HG02970 (cell line): ENCODE measurements at regions not wholly inside any gene's neighbourhood (a gene's known extent, or its start where the extent isn't known, plus 50 kb on each side); places are given as distances from the start of the nearest gene placed in this dataset.

ENCODE experiments used
- ATAC-seq: cut with Tn5 transposase; IDR thresholded peaks from one replicate; pipeline ENCODE4 v1.9.1; 2021; ENCODE audit warnings: mild to moderate bottlenecking, moderate library complexity, moderate number of reproducible peaks; ENCODE audit not compliant: unreplicated experiment, low FRiP score

GRCh38 chr4:57446266-57446665 lies 336.1 kb upstream of the IGFBP7 start:
- no peak for ATAC-seq

- no peak for ATAC-seq
Measured at GRCh38 chr4:57445686-57446085, 335.5 kb upstream of the IGFBP7 start.

DNA sequence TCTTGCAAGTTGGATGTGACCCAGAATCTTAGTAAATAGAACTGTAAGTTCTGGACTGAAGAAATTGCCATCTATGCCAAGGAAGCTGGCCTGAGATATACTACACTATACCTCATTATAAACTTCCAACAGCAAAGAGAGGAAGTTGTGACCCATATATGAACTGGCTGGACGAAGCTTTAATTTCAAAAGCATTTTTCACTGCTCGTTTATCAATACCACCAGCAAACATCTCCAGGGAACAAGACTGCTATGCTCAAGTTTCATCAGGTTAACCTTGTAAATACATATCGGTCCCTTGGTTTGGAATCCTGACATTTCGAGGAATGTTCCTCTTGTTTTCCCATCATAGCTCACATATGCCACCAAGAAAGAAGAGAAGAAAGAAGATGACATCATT lies 334.5 kb upstream of the IGFBP7 start:
- no peak for ATAC-seq

DNA sequence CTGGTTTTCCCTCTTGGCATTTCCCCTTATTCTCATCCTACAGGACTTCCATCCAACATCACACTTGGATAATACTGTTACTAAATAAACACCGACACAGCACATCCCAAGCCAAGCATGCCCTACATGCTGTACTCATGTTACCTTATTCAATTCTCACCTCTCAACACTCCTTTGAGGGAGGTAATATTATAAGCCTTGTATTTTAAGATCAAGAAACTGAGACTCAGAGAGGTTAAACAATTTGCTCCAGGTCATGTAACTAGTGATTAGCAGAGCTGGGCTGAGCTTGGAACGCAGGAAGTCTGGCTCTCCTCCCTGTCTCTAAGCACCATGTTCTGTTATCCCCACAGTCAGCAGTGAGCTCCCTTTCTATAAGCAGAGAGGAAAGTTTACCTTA lies 333.6 kb upstream of the IGFBP7 start:
- ATAC-seq = no peak

- no peak for ATAC-seq
Measured at GRCh38 chr4:57443308-57443707, 333.1 kb upstream of the IGFBP7 start.

DNA sequence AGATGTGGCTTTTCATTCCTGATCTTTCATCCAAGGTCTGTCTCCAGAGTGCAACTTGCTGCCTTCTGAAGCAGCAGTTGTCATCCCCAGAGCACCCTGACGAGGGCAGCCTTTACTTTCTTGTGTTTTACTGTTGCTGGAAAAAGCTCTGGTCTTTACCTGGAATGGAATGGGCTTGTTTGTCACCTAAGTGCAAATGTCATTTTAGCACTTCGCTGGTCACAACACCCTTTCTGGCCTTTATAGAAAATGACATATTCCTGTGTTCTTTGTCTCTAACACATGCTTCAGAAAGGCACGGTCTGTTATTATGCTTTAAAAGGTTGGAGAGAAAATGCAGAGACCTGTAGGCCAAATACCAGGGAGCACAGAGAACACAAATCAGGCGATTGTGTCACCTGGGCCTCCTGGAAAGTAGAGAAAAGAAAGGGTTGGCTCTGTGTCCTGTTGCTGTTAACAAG lies 332.7 kb upstream of the IGFBP7 start:
- ATAC-seq = no peak

DNA sequence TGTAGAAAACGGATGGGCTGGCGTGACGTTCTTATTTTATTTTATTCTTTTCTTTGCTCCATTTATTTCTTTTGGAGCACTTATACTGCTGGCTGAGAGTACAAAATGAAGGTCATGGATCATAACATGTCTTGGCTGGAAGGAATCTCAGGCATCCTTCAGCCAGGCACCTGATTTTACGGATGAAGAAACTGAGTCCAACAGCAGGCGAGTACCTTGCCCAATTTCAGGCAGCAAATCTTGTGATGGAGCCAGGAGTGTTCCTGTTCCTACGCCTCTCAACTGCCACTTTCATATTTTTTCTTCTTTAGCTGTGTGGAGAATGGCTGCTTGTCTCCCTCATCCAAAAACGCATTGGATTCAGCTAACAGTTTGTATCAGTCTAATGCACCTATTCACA lies 332.1 kb upstream of the IGFBP7 start:
- no peak for ATAC-seq

DNA sequence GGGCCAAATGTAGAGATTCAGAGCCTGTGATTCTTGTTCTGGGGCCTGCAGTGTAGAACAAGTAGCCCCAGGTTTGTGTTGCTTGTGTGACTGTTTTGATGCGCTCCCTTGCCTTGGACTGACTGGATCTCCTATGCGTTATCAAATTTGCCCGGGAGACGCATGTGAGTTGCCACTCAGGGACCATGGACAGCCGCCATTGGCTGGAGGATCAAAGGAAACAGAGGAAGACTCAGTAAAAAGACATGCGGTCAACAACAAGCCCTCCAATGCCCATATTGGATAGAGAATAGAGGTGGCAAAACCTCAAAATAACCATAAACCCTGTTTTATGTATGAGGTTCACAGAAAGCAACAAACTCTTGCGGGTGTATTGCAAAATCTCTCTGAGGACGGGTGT lies 327.5 kb upstream of the IGFBP7 start:
- no peak for ATAC-seq

- ATAC-seq = no peak
Measured at GRCh38 chr4:57435300-57435699, 325.1 kb upstream of the IGFBP7 start.

GRCh38 chr4:57430726-57431125 lies 320.5 kb upstream of the IGFBP7 start:
- ATAC-seq = no peak

DNA sequence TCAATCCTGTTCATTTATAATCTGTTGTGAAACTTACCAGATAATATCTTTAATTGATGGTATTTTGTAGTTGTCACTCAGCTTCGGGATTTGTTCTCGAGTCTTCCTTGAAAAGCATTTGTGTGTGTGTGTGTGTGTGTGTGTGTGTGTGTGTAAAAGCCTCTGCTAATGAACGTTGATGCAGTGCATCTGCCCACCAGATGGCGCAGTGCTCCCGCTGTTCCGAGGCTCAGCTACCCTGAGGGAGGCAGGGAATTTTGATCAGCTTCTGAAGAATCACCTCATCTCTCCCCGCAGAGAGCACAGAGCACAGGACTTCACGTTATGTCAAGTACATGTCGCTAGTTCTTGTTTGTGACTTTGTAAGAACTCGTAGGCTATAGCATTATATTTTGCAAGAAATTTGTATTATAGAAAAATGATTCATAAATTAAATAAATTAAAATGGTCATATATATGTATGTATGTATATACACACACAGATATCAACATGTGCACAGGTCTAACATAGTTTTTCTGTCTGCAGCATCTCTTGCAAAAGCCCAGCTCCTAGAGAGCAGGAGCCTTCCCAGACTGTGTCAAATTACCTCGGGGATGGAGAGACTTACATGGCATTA lies 316.7 kb upstream of the IGFBP7 start:
- ATAC-seq = no peak

- ATAC-seq = no peak
Measured at GRCh38 chr4:57425610-57426009, 315.4 kb upstream of the IGFBP7 start.

- no peak for ATAC-seq
Measured at GRCh38 chr4:57424232-57424897, 314.2 kb upstream of the IGFBP7 start.

DNA sequence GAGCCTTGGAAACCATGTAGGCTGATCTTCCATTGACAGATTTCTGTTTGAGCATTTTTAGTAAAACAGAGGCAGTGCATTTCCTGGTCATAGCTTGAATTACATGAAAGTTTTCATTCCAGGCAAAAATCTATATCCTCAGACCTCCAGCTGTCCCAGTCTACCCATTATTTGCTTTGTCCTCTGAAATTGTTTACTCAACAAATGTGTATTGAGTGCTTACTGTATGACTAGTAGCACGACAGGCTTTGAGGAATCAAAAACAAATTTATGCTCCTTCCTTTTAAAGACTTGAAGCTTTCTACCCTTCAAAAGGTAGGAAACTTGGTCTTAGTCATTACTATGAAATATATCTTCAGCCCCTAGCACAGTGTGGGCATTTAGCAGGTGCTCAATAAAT lies 307.9 kb upstream of the IGFBP7 start:
- ATAC-seq = no peak

GRCh38 chr4:57412259-57413054 lies 302.3 kb upstream of the IGFBP7 start:
- no peak for ATAC-seq

DNA sequence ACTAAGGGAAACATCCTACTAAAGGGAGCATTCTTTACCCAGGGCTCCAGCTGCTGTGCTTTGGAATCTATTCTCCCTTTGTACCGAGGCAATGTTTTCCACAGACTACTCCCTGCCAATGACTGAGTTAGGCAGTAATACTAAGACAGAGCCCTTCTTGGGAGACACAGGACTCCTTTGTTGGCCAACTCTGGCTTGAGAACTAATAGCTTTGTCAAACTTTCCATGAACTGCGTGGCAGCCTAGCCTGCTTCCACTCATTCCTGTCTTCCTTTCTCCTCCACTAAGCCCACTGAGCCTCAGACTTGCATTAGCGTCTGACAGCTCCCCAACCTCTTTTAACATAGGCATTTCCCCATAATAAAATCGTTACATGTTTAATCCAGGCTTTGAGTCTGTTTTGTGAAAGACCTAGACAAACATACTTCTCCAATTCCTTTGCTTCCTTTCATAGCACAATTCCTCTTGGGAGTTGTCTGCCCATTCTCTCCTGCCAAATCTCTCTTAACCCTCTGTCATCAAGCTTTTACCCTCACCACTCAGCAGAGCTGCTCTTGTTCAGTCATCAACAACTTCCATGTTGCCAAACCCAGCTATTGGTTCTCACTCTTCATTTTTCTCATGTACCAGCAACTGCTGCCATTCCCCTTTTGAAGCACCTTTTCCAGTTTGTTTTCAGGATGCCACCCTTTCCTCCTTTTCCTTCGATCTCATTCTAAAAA lies 300.3 kb upstream of the IGFBP7 start:
- ATAC-seq = no peak

GRCh38 chr4:57405359-57405758 lies 295.2 kb upstream of the IGFBP7 start:
- no peak for ATAC-seq

DNA sequence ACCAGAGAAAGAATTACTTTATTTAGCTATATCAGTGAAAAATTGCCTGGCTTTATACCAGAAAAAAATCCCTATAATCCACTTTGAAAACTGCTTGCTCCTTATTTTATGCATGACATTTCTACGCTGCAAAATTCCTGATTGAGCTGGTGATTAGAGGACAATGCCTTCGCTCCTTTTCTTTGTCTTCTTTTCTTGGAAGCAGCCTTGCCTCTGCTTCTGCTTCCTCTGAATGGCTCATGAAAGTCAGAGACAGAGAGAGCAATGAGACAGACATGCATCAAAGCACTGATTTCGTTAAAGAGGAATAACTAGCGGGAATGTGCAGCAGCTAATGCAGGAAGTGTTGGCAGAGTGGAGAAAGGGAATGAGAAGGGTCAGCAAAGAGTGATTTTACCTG lies 294.3 kb upstream of the IGFBP7 start:
- no peak for ATAC-seq

- ATAC-seq = no peak
Measured at GRCh38 chr4:57403591-57403990, 293.4 kb upstream of the IGFBP7 start.

DNA sequence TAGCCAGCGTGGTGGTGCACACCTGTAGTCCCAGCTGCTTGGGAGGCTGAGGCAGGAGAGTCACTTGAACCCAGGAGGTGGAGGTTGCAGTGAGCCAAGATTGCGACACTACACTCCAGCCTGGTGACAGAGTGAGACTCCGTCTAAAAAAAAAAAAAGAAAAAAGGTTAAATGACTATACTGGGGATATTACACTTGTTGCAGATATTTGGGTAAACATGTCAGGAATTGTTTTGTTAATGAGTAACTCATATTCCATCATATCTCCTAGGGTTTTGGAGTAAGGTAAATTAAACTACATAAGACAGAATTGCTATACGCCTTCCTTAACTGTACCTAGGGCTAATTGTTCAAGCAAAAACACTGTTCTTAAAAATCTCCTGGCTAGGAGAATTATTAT lies 291.4 kb upstream of the IGFBP7 start:
- no peak for ATAC-seq

- ATAC-seq = no peak
Measured at GRCh38 chr4:57378766-57379165, 268.6 kb upstream of the IGFBP7 start.
